Breast epithelium (tissue), 3 donors: ENCODE measurements at regions not wholly inside any gene's neighbourhood (a gene's known extent, or its start where the extent isn't known, plus 50 kb on each side); places are given as distances from the start of the nearest gene placed in this dataset.

ENCODE experiments used
- CTCF ChIP-seq, 3 donors: fragments of 450-650 bp; IDR thresholded peaks; one replicate each; pipeline ENCODE4 v1.5.1; 2016 to 2017; ENCODE audit warnings: antibody characterized with exemption in 3 of 3, mild to moderate bottlenecking in 3 of 3, moderate library complexity in 3 of 3
- POLR2A ChIP-seq: fragments of 450-650 bp; IDR thresholded peaks from one replicate; pipeline ENCODE4 v1.6.1; 2016; ENCODE audit warnings: antibody characterized with exemption, mild to moderate bottlenecking, moderate library complexity
- POLR2AphosphoS5 ChIP-seq, 3 donors: sonication (generic); formaldehyde crosslinking; IDR thresholded peaks; one replicate each; pipeline ENCODE4 v1.6.1; 2017; ENCODE audit warnings: antibody characterized with exemption in 3 of 3

- TF ChIP-seq CTCF (IDR thresholded peaks at IDR 0.05): no peak
- TF ChIP-seq POLR2A: no peak
- no peak for TF ChIP-seq POLR2AphosphoS5 (IDR thresholded peaks at IDR 0.05)
These were observed 268.3 kb upstream of the POGK start for GRCh38 chr1:166570954-166571353.
